ENCODE measurements at regions not wholly inside any gene's neighbourhood (a gene's known extent, or its start where the extent isn't known, plus 50 kb on each side); places are given as distances from the start of the nearest gene placed in this dataset.
"Not testable (repeated sequence)": the region's sequence is repeated elsewhere in the genome, so short reads cannot be mapped to it uniquely, and the experiment has no call there.

- DNase-seq (ENCODE audit: low spot score), result no peak
These were observed 69.4 kb upstream of the GPCPD1 start for GRCh38 chr20:5680192-5680591.

GRCh38 chr20:5678777-5679176, 68.0 kb upstream of the GPCPD1 start:
- DNase-seq (ENCODE audit: low spot score), result no peak
- no peak for TF ChIP-seq CTCF (IDR thresholded peaks at IDR 0.05; ENCODE audit: extremely low read depth, missing control alignments)

More at GRCh38 chr20:5680192-5680591, 69.4 kb upstream of the GPCPD1 start:
- no peak for TF ChIP-seq CTCF (IDR thresholded peaks at IDR 0.05; ENCODE audit: extremely low read depth, missing control alignments)

- not testable (repeated sequence) for DNase-seq (ENCODE audit: low spot score)
These were observed 67.1 kb upstream of the GPCPD1 start for GRCh38 chr20:5677944-5678343.

GRCh38 chr20:5677389-5677788, 66.6 kb upstream of the GPCPD1 start:
- no peak for TF ChIP-seq CTCF (IDR thresholded peaks at IDR 0.05; ENCODE audit: extremely low read depth, missing control alignments)
- no peak for DNase-seq (ENCODE audit: low spot score)

GRCh38 chr20:5675103-5676091, 64.6 kb upstream of the GPCPD1 start:
- no peak for DNase-seq (ENCODE audit: low spot score)
- TF ChIP-seq CTCF (IDR thresholded peaks at IDR 0.05; ENCODE audit: extremely low read depth, missing control alignments), result no peak

- peak; percentile 49 for DNase-seq (ENCODE audit: low spot score)
- TF ChIP-seq CTCF (IDR thresholded peaks at IDR 0.05; ENCODE audit: extremely low read depth, missing control alignments), result no peak
These were observed 63.4 kb upstream of the GPCPD1 start for GRCh38 chr20:5674176-5674660.

- no peak for TF ChIP-seq CTCF (IDR thresholded peaks at IDR 0.05; ENCODE audit: extremely low read depth, missing control alignments)
- DNase-seq (ENCODE audit: low spot score), result no peak
These were observed 60.1 kb upstream of the GPCPD1 start for GRCh38 chr20:5670874-5671273.
